GM21381 (cell line): ENCODE measurements at regions not wholly inside any gene's neighbourhood (a gene's known extent, or its start where the extent isn't known, plus 50 kb on each side); places are given as distances from the start of the nearest gene placed in this dataset.
A peak's percentile ranks its signal among the peaks of the same experiment; 100 is the strongest.

ENCODE experiments used
- ATAC-seq: cut with Tn5 transposase; IDR thresholded peaks from one replicate; pipeline ENCODE4 v1.9.1; 2021; ENCODE audit warnings: mild to moderate bottlenecking, moderate library complexity; ENCODE audit not compliant: unreplicated experiment

GRCh38 chr13:47142105-47142504 is 245.3 kb upstream of the HTR2A start:
- ATAC-seq, result no peak

- no peak for ATAC-seq
Measured at GRCh38 chr13:47139519-47139918, 242.7 kb upstream of the HTR2A start.

GRCh38 chr13:47136504-47136941 is 239.7 kb upstream of the HTR2A start:
- ATAC-seq, result no peak

GRCh38 chr13:47135800-47136503 is 239.1 kb upstream of the HTR2A start:
- ATAC-seq, result no peak

GRCh38 chr13:47134939-47135489 is 238.2 kb upstream of the HTR2A start:
- ATAC-seq, result peak; percentile 69

- no peak for ATAC-seq
Measured at GRCh38 chr13:47133011-47133445, 236.2 kb upstream of the HTR2A start.

GRCh38 chr13:47129461-47129860 is 232.6 kb upstream of the HTR2A start:
- ATAC-seq, result no peak

- ATAC-seq, result no peak
Measured at GRCh38 chr13:47126432-47126831, 229.6 kb upstream of the HTR2A start.

GRCh38 chr13:47121092-47121763 is 224.4 kb upstream of the HTR2A start:
- no peak for ATAC-seq

- ATAC-seq, result no peak
Measured at GRCh38 chr13:47120282-47120681, 223.4 kb upstream of the HTR2A start.

GRCh38 chr13:47119575-47120235 is 222.9 kb upstream of the HTR2A start:
- ATAC-seq, result no peak

- ATAC-seq, result no peak
Measured at GRCh38 chr13:47117268-47117667, 220.4 kb upstream of the HTR2A start.

GRCh38 chr13:47114030-47114429 is 217.2 kb upstream of the HTR2A start:
- ATAC-seq, result no peak

- ATAC-seq, result no peak
Measured at GRCh38 chr13:47112903-47113299, 216.0 kb upstream of the HTR2A start.

GRCh38 chr13:47112205-47112902 is 215.5 kb upstream of the HTR2A start:
- no peak for ATAC-seq

GRCh38 chr13:47111499-47111898 is 214.6 kb upstream of the HTR2A start:
- no peak for ATAC-seq

GRCh38 chr13:47110833-47111240 is 214.0 kb upstream of the HTR2A start:
- ATAC-seq, result no peak

- no peak for ATAC-seq
Measured at GRCh38 chr13:47110141-47110540, 213.3 kb upstream of the HTR2A start.

- no peak for ATAC-seq
Measured at GRCh38 chr13:47109028-47109427, 212.2 kb upstream of the HTR2A start.

GRCh38 chr13:47100214-47100853 is 203.5 kb upstream of the HTR2A start:
- peak; percentile 90 for ATAC-seq
